ENCODE measurements at regions not wholly inside any gene's neighbourhood (a gene's known extent, or its start where the extent isn't known, plus 50 kb on each side); places are given as distances from the start of the nearest gene placed in this dataset.

- no peak for TF ChIP-seq CTCF (IDR thresholded peaks at IDR 0.05)
- TF ChIP-seq POLR2A (IDR thresholded peaks at IDR 0.05) = no peak
Observed at GRCh38 chr14:66228267-66228970, 257.8 kb upstream of the CCDC196 start.
